Stimulated activated naive CD8-positive, alpha-beta T cell treated with anti-CD3 and anti-CD28 coated beads, Interleukin-15, amount 100 ng/mL, for 72 hours (primary cell): ENCODE measurements at regions not wholly inside any gene's neighbourhood (a gene's known extent, or its start where the extent isn't known, plus 50 kb on each side); places are given as distances from the start of the nearest gene placed in this dataset.
"Not testable (repeated sequence)": the region's sequence is repeated elsewhere in the genome, so short reads cannot be mapped to it uniquely, and the experiment has no call there.

Source experiments
- ATAC-seq: fragments of 150-1000 bp; cut with Tn5 transposase; 2 replicates; pipeline ENCODE4 v1.10.0; 2021; ENCODE audit warnings: mild to moderate bottlenecking, moderate library complexity
- DNase-seq, 2 donors: peaks; one replicate each; pipeline ENCODE4 v3.0.0; 2021 to 2022
- H3K27ac Mint-ChIP-seq, 2 donors: one replicate each; pipeline ENCODE4 v1.8.0; 2022; ENCODE audit warnings: mild to moderate bottlenecking in 2 of 2, mixed read lengths in 2 of 2, moderate library complexity in 2 of 2
- H3K27me3 Mint-ChIP-seq: one replicate; pipeline ENCODE4 v1.8.0; 2022; ENCODE audit warnings: mixed read lengths
- H3K4me1 Mint-ChIP-seq: one replicate; pipeline ENCODE4 v1.8.0; 2022; ENCODE audit warnings: mild to moderate bottlenecking, mixed read lengths
- H3K4me3 Mint-ChIP-seq, 2 donors: one replicate each; pipeline ENCODE4 v1.8.0; 2022; ENCODE audit warnings: mild to moderate bottlenecking in 2 of 2, mixed read lengths in 2 of 2, moderate library complexity in 1 of 2
- H3K9me3 Mint-ChIP-seq, 2 donors: one replicate each; pipeline ENCODE4 v1.8.0; 2022; ENCODE audit warnings: mixed read lengths in 2 of 2

GRCh38 chr14:28382444-28383190, 384.0 kb upstream of the FOXG1 start:
- peaks cover 0 to 14% of the 10 kb centered on the region in 2 donors for H3K9me3 Mint-ChIP-seq
- no peak for ATAC-seq
- no peak overlapping the region for H3K27ac Mint-ChIP-seq
- DNase-seq = no peak
- no peak overlapping the region for H3K4me3 Mint-ChIP-seq
- no peaks in the 10 kb centered on the region for H3K4me1 Mint-ChIP-seq
- H3K27me3 Mint-ChIP-seq = no peaks in the 10 kb centered on the region

- Mint-ChIP-seq H3K27me3 (no peaks in the 10 kb centered on the region), H3K4me1 (no peaks in the 10 kb centered on the region), H3K4me3 (no peak overlapping the region), H3K27ac (no peak overlapping the region), H3K9me3 (peaks cover 0 to 2% of the 10 kb centered on the region in 2 donors)
- ATAC-seq (no peak), DNase-seq (no peak)
These were observed 368.1 kb upstream of the FOXG1 start for GRCh38 chr14:28398506-28398905.

GRCh38 chr14:28401705-28402104, 364.9 kb upstream of the FOXG1 start:
- not testable (repeated sequence) for H3K27me3 Mint-ChIP-seq, H3K27ac Mint-ChIP-seq, ATAC-seq, H3K4me3 Mint-ChIP-seq, H3K4me1 Mint-ChIP-seq, H3K9me3 Mint-ChIP-seq, DNase-seq

GRCh38 chr14:28406196-28406595, 360.4 kb upstream of the FOXG1 start:
- no peaks in the 10 kb centered on the region for H3K4me1 Mint-ChIP-seq
- peaks cover 7 to 16% of the 10 kb centered on the region in 2 donors for H3K9me3 Mint-ChIP-seq
- H3K27ac Mint-ChIP-seq = no peak overlapping the region
- no peak overlapping the region for H3K4me3 Mint-ChIP-seq
- no peaks in the 10 kb centered on the region for H3K27me3 Mint-ChIP-seq
- DNase-seq (no peak), ATAC-seq (no peak)

GRCh38 chr14:28407031-28407825, 359.4 kb upstream of the FOXG1 start:
- H3K4me1 Mint-ChIP-seq = no peaks in the 10 kb centered on the region
- no peak for DNase-seq
- ATAC-seq = no peak
- H3K27me3 Mint-ChIP-seq = no peaks in the 10 kb centered on the region
- H3K9me3 Mint-ChIP-seq = peaks cover 7 to 18% of the 10 kb centered on the region in 2 donors
- H3K4me3 Mint-ChIP-seq = no peak overlapping the region
- no peak overlapping the region for H3K27ac Mint-ChIP-seq

GRCh38 chr14:28407996-28408395, 358.6 kb upstream of the FOXG1 start:
- H3K27me3 Mint-ChIP-seq = no peaks in the 10 kb centered on the region
- peaks cover 7 to 18% of the 10 kb centered on the region in 2 donors for H3K9me3 Mint-ChIP-seq
- H3K27ac Mint-ChIP-seq = no peak overlapping the region
- DNase-seq (no peak), ATAC-seq (no peak)
- no peak overlapping the region for H3K4me3 Mint-ChIP-seq
- no peaks in the 10 kb centered on the region for H3K4me1 Mint-ChIP-seq

GRCh38 chr14:28412077-28412476, 354.5 kb upstream of the FOXG1 start:
- DNase-seq (no peak), ATAC-seq (no peak)
- H3K27me3 Mint-ChIP-seq = no peaks in the 10 kb centered on the region
- no peak overlapping the region for H3K27ac Mint-ChIP-seq
- H3K4me3 Mint-ChIP-seq = no peak overlapping the region
- peaks cover 7 to 26% of the 10 kb centered on the region in 2 donors for H3K9me3 Mint-ChIP-seq
- H3K4me1 Mint-ChIP-seq = no peaks in the 10 kb centered on the region

GRCh38 chr14:28426960-28427359, 339.6 kb upstream of the FOXG1 start:
- ATAC-seq = no peak
- Mint-ChIP-seq H3K9me3 (peaks cover 3 to 6% of the 10 kb centered on the region in 2 donors), H3K27me3 (no peaks in the 10 kb centered on the region), H3K4me1 (no peaks in the 10 kb centered on the region), H3K4me3 (no peak overlapping the region), H3K27ac (no peak overlapping the region)
- no peak for DNase-seq

- ATAC-seq (no peak), DNase-seq (no peak)
- Mint-ChIP-seq H3K4me3 (no peak overlapping the region), H3K9me3 (peaks cover 0 to 34% of the 10 kb centered on the region in 2 donors), H3K27me3 (no peaks in the 10 kb centered on the region), H3K4me1 (no peaks in the 10 kb centered on the region), H3K27ac (no peak overlapping the region)
These were observed 329.8 kb upstream of the FOXG1 start for GRCh38 chr14:28436821-28437220.

- DNase-seq = no peak
These were observed 305.2 kb upstream of the FOXG1 start for GRCh38 chr14:28461389-28461788.

GRCh38 chr14:28467611-28468010, 299.0 kb upstream of the FOXG1 start:
- peaks cover 4 to 28% of the 10 kb centered on the region in 2 donors for H3K9me3 Mint-ChIP-seq
- no peak for DNase-seq
- no peak for ATAC-seq
- H3K4me1 Mint-ChIP-seq = no peaks in the 10 kb centered on the region
- H3K27ac Mint-ChIP-seq = no peak overlapping the region
- no peaks in the 10 kb centered on the region for H3K27me3 Mint-ChIP-seq
- H3K4me3 Mint-ChIP-seq = no peak overlapping the region

More at GRCh38 chr14:28461389-28461788, 305.2 kb upstream of the FOXG1 start:
- Mint-ChIP-seq H3K4me3 (no peak overlapping the region), H3K27me3 (no peaks in the 10 kb centered on the region), H3K4me1 (no peaks in the 10 kb centered on the region), H3K27ac (no peak overlapping the region), H3K9me3 (peaks cover 13 to 20% of the 10 kb centered on the region in 2 donors)
- ATAC-seq = no peak

- ATAC-seq = no peak
- H3K27ac Mint-ChIP-seq = no peak overlapping the region
- H3K9me3 Mint-ChIP-seq = peaks cover 4 to 28% of the 10 kb centered on the region in 2 donors
- no peak for DNase-seq
- H3K4me3 Mint-ChIP-seq = no peak overlapping the region
- H3K27me3 Mint-ChIP-seq = no peaks in the 10 kb centered on the region
- H3K4me1 Mint-ChIP-seq = no peaks in the 10 kb centered on the region
These were observed 298.1 kb upstream of the FOXG1 start for GRCh38 chr14:28468191-28469151.

- Mint-ChIP-seq H3K4me1 (no peaks in the 10 kb centered on the region), H3K27ac (no peak overlapping the region), H3K4me3 (no peak overlapping the region), H3K27me3 (no peaks in the 10 kb centered on the region), H3K9me3 (peaks cover 1 to 3% of the 10 kb centered on the region in 2 donors)
- ATAC-seq (no peak), DNase-seq (no peak)
These were observed 284.1 kb upstream of the FOXG1 start for GRCh38 chr14:28482251-28483040.

- Mint-ChIP-seq H3K4me1 (no peaks in the 10 kb centered on the region), H3K4me3 (no peak overlapping the region), H3K9me3 (peaks cover 7 to 10% of the 10 kb centered on the region in 2 donors), H3K27ac (no peak overlapping the region), H3K27me3 (no peaks in the 10 kb centered on the region)
- ATAC-seq = no peak
- DNase-seq = no peak
These were observed 283.1 kb upstream of the FOXG1 start for GRCh38 chr14:28483506-28483905.

GRCh38 chr14:28488684-28489083, 277.9 kb upstream of the FOXG1 start:
- H3K9me3 Mint-ChIP-seq = peaks cover 25 to 32% of the 10 kb centered on the region in 2 donors
- DNase-seq = no peak
- H3K27me3 Mint-ChIP-seq = no peaks in the 10 kb centered on the region
- no peak overlapping the region for H3K4me3 Mint-ChIP-seq
- no peak for ATAC-seq
- no peak overlapping the region for H3K27ac Mint-ChIP-seq
- H3K4me1 Mint-ChIP-seq = no peaks in the 10 kb centered on the region
